ENCODE measurements at regions not wholly inside any gene's neighbourhood (a gene's known extent, or its start where the extent isn't known, plus 50 kb on each side); places are given as distances from the start of the nearest gene placed in this dataset.
A peak's percentile ranks its signal among the peaks of the same experiment; 100 is the strongest.
"Not testable (repeated sequence)": the region's sequence is repeated elsewhere in the genome, so short reads cannot be mapped to it uniquely, and the experiment has no call there.

DNA sequence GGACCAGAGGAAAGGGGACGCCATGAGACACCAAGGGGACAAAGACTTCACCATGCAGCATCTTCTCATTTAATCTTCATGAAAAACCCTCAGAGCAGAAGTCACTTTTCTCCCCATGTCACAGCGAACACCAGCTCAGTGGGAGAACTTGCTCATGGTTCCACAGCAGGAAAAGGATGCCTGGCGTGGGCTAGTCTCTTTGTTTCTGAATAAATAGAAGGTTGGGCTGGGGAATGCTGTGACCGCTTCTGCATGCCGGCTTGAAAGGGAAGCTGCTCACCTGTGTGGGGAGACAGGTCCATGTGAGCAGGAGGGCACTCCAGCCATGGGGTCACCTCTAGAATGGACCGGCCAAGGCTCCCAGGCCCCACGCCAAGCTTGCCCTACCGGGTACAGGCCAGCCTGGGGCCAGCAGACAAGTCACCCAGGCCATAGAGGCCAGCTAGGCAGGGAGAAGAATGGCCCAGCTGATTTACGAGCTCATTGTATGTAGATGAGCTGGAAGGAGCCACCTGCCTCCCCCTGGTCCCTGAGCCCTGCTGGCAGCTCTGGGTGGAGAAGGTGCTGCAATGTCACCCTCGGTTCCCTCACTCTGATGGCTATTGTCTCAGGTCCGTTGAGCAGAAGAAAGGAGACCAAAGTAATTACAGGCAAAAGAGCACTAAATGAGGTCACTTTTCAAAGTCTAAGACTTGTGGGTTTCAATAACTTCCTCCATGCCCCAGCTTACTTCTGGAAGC lies 82.0 kb upstream of the PDZD8 start:
- DNase-seq: no peak

DNA sequence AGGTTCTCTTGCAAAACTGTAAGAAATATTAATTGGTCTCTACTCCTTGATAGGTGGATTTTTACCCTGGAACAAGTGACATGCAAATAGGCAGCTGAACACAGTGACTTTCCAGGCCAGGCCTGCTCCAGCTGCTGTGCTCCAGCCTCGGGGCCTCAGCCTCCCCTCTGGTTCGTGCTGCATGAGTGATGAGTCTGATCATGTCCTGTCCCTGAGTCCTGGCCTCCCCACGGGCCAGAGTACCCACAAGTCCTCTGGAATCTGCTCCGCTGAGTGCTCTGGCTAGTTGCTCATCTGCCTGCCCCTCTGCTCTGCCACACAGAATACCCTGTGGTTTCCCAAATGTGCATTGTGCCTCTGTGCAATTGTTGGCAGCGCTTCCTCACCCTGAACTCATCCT lies 80.1 kb upstream of the PDZD8 start:
- DNase-seq: no peak

DNA sequence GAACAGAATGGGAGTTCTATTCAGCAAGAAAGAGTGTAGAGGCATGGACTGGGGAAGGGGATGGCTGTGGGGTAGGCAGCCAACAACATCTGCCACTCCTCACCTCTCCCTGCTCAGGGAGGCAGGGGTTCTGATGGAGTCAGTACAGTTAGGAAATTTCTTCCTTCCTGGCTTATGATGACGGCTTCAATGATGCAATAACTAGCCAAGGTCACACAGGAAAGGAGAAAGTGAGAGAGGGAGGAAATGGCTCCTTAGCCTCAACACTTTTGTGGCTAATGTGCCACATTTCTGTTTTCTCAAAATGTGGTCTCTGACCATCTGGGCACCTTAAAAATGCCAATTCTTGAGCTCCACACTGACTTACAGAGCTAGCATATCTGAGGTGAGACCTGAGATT lies 79.3 kb upstream of the PDZD8 start:
- no peak for DNase-seq

DNA sequence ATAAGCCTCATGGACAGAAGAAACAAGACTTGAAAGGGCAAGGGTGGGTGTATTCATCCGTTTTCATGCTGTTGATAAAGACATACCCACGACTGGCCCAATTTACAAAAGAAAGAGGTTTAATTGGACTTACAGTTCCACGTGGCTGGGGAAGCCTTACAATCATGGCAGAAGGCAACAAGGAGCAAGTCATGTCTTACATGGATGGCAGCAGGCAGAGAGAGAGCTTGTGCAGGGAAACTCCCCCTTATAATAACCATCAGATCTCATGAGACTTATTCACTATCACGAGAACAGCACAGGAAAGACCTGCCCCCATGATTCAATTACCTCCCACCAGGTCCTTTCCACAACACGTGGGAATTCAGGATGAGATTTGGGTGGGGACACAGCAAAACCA lies 78.2 kb upstream of the PDZD8 start:
- not testable (repeated sequence) for DNase-seq

DNA sequence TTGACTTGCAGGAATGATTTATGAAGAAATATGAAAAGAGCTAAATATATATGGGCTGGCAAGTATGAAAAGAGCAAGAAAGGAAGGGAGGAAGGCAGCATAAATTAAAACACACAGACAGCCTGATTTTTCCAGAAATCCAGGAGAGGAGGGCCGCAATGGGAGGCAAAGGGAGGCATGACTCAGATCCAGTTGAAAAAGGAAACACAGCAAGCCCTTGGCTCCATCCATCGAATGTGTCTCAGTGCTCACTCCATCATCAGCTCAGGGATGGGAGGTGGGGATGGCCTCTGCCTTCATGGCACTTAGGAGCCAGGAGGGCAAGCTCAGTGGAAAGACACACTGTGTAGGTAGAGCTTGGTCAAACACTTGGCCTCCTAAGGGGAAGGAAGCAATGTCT lies 75.7 kb upstream of the PDZD8 start:
- DNase-seq: no peak

DNA sequence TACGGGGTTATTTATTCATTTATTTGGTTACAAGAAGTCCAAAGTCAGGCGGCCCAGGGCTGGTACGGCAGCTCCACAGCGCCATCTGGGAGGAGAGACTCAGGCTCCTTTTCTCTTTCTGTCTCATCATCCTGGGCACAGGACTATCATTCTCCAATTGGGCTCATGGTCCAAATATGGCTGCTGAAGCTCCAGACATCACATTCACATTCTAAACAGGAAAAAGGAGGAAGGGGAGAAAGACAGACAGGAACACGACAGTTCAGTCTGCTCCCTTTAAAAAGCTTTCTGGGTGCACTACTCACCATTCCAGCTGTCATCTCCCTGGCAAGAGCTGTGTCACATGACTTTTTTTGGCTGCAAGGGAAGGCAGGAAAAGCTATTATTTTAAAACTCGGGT lies 74.4 kb upstream of the PDZD8 start:
- no peak for DNase-seq

DNA sequence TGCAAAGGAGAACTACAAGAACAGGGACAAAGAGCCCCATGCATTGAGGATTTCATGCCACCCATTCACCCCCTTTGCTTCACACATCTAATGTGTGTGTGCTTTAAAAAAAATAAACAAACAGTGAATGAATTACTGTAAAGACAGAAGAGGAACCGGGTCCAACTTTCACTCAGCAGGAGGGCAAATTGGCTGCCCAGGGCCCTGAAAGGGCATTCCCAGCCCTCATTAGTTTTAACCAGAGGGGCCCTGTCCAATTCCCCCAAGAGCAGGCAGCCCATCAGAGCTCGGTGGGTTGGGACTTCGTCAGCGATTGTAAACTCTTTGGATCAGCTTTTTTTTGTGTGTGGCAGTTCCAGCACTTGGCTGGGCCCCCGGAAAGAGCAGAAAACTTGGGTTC lies 73.6 kb upstream of the PDZD8 start:
- no peak for DNase-seq

DNA sequence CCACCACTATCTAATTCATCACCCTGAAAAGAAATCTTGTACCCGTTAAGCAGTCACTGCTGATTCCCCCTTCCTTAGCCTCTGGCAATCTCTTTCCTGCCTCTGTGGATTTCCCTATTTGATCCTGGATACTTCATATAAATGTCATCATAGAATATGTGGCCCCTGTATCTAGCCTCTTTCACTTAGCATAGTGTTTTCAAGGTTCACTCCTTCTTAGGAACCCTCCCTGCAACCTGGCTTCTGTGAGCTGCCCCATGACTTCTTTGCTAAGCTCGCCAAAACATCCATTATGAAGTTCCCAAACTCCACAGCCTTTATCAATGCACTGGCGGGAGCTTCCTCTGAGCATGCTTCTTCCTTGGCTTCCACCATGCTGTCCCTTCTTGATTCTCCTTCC lies 70.8 kb upstream of the PDZD8 start:
- DNase-seq: no peak

DNA sequence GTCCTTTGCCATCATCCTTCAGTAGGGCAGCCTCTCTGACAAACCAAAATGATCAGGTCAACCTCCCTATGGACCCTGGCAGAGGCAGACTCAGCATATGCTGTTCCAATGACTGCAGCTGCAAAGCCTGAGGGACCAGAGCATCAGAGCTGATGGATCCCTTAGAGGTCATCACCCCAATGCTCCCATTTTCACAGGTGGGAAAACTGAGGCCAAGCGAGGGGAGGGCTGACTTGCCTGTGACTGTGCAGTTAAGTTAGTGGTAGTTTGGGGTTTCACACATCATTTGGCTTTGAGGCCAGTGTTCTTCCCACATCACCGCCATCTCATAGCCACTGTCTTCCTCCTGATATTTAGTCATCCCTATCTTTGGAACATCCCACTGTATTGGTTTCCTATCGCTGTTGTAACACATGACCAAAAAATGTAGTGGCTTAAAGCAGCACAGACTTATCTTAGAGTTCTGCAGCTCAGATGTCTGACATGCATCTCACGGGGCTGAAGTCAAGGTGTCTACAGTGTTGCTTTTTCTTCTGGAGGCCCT lies 69.3 kb upstream of the PDZD8 start:
- DNase-seq: no peak

DNA sequence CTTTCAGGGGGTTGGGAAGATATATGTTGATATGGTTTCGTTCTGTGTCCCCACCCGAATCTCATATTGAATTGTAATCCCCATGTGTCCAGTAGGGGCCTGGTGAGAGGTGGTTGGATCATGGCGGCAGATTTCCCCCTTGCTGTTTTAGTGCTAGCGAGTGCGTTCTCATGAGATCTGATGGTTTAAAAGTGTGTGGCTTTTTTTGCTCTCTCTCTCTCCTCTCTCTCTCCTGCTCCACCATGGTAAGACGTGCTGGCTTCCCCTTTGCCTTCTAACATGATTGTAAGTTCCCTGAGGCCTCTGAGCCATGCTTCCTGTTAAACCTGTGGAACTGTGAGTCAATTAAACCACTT lies 68.4 kb upstream of the PDZD8 start:
- DNase-seq: no peak

DNA sequence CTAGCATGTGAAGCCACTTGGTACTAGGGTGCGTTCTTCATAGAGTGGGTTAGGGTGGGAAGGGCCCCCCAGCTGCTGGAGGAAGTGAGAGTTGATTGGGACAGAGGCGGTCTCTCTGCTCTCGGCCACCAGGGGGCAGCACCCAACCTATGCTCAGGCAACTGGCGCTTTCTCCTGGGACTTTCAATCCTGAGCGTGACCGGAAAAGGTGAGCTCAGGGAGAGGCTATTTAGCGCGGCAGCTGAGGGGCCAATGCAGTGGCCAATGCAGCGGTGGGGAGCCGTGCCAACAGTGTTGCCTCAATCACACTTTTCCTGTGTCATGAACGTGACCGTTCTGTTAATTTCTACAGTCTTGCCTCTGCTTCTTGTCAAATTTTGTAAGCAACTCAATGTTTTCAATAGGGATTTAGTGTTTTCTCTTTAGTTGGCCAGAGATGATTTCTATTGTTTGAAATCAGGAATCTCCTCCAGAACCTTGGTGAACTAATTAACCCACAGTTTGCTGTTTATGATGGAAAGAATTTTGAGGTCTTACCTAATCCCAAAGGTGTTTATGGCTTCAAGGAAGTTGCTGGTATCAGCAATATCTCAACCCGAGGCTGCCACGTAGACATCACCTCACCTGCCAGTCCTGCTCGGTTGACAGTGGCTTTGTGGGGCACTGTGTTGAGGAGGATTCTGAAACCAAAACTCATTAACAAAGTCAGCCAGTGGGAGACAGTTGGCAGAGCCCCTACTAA lies 67.9 kb upstream of the PDZD8 start:
- DNase-seq: peak; percentile 41

DNA sequence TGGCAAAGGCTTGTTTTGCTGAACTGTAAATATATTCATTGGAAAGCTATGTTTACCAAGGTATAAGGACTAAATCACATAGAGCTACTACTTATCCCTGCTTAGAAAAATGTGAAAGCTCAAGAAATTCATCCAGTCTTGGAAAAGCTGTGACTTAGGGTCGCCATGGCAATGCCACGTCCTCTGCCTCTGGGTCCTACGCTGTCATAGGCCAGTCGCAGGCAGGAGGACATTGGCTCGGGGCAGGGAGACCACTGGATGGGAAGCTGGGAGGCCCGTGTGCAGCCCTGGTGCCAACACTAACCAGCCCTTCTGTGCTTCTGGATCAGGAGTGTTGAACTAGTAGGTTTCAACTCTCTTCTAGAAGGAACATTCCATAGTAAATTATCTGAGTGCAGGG lies 67.3 kb upstream of the PDZD8 start:
- DNase-seq: no peak

DNA sequence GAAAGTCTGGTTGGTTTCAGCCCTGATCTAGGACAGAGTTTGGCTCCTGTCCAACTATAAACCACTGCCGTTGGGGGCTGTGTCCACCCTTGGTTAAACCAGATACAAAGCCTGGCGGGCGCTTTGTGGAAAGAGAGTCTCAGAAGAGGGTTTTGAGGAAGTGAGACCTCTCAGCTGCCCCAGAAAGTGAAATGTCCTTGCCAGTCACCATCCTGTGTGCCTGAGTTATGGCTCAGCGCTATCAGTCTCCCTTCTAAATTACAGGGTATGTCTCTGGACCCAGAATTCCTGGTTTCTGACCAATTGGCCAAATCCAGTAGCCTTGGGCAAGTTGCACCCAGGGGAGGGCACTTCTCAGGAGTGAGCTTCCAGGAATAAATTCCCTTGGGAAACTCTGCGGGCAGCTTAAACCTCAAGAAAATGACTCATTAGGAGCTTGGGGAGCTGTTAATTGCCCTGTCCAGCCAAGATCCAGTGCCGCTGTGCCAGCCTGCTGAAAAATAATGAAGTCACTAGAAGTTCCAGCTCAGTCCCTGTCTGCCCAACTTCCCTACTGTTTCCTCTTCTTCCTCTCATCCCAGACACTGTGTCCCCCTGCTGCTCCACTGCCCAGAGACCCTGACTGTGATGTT lies 66.7 kb upstream of the PDZD8 start:
- DNase-seq: no peak

DNA sequence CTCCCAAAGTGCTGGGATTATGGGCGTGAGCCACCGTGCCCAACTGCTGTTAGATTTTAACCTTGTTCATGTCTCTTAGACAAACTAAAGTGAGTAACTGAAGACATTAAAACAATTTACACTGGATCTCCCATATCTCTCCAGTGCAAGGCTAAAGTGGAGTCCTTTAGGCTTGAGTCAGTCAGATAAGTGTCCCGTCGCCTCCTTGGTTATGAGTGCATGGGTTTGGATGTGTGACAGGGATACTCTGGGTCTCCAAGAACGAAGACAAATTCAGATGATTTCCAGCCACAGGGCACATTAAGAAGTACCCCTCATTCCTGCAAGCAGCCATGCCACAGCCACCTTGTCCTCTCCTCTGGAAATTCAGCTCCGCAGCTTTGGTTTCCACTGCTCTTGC lies 66.1 kb upstream of the PDZD8 start:
- DNase-seq: no peak

DNA sequence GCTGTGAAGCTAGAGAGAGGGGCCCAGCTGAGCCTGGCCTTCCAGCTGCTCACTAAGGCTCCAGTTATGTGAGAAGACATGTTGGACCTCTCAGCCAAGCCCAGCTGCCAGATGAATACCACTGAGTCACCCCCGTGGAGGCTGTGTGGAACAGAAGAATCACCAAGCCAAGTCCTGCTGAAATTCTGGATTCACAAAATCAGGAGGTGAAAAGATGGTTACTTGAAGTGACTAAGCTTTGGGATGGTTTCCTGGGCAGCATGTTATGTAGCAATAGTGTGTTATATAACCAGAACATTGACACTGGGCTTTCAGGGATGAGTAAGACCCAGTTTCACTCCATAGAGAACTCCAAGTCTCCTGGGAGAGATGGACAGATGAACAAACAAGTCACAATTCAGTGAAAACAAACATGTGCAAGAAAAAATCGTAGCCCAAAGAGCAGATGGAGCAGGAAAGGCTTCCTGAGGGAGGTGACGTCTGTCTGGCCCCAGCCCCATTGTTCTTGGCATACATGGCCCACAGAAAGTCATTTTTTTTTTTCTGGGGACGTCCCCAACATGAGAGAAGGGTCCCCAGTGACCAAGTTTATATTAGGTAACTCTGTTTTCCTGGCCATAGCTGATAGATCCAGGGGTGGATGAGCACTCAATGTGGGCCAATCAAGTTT lies 64.1 kb upstream of the PDZD8 start:
- no peak for DNase-seq

DNA sequence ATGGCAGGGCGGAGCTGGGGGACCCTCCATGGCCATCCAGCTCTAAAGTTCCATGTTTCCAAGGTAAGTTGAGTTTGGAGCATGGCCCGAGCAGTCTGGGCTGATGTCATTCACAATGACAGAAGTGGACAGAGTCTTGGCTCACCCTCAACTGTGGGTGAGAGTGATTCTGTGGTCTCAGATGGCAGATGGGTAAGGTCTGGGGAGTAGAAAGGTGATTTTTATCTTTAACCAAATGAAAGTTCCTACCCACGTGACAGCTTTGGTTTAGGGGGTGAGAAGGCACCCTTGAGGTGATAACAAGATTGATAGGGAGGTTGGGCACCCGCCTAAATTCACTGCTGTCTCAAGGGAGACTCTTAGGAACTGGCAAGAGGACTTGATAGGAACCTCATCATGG lies 57.6 kb upstream of the PDZD8 start:
- DNase-seq: no peak

DNA sequence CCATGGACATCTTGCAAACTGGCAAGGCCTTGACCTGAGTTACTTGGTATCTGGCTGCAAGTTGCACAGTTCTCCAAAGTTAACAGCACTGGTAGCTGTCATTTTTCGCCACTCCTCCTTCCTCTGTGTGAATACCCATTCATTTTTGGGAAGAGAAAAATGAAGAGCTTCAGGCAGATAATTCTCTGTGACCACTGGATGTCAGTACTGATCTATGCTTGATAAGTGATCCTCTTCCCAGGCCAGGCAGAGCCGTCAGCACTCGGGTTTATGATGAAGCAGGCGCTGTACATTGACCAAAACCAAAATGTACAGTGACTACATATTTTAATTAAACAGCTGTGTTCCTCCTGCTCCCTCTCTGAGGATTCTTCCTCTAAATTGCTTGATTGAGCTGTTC lies 55.9 kb upstream of the PDZD8 start:
- no peak for DNase-seq

DNA sequence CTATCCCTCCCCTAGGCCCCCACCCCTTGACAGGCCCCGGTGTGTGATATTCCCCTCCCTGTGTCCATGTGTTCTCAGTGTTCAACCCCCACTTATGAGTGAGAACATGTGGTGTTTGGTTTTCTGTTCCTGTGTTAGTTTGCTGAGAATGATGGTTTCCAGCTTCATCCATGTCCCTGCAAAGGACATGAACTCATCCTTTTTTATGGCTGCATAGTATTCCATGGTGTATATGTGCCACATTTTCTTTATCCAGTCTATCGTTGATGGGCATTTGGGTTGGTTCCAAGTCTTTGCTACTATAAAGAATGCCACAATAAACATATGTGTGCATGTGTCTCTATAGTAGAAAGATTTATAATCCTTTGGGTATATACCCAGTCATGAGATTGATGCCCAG lies 55.3 kb upstream of the PDZD8 start:
- DNase-seq: not testable (repeated sequence)

DNA sequence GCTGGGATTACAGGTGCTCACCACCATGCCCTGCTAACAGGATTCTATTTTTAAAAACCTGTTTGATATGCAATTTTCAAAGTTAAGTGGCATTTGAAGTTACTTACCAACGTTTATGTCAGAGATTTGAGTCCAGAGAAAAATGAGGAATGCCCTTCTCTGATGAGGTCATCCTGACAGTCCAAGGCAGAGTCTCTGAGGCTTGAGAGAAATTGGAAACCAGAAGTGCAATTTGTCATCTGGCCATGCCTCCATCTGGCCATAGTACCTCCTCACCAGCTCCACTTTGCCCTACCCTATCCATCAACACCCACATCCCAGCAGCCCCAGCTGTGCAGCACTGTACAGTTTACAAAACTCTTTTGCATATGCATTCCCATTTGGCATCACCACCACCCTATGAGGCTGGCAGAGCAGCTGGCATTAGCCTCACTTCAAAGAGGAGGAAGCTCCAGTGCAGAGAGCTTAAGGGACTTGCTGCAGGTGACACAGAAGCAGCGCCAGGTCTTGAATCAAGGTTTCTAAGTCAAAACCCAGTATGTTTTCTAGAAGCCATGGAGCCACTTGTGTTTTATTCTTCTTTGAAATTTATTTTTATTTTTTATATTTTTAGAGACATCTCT lies 54.5 kb upstream of the PDZD8 start:
- no peak for DNase-seq

DNA sequence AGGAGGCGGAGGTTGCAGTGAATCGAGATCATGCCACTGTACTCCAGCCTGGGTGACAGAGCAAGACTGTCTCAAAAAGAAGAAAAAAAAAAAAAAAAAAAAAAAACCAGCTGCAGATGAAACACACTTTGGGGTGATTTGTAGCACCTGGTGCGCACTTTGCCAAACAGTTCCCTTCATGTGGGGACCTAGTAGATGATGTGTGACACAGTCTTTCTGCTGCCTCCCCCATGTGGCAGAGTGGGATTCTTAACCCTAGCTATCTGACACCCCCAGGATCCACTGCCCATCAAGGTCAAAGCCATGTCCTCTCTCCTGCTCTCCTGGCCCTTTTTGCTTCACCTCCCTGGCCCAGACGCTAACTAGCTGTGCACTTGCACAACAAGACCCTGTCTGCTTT lies 52.1 kb upstream of the PDZD8 start:
- DNase-seq: no peak

DNA sequence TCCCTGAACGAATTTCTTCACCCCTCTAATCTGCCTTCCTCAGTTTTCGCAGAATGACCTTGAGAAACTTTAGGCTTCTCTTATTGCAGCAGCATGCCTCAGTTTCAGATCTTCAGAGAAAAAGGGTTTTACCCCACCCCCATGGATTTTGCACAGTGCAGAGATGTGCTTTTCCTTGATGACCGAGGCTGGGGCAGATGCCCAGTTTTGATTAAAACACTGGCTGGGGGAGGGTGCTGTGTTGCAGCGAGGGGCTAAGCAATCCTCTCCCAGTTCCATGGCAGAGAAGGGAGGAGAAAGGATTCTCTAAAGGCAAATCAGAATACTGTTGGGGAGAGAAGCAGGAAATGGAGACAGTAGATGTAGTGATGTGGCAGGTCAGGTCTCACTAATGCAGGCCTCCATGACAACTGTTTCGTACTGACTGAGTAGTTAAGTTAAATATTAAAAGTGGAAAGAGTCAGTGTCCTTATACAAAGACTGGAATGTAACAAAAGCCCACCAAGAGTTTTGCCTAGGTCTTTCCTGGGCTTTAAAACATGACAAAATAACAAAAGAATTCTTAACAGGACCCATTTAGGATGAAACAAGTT lies 50.8 kb upstream of the PDZD8 start:
- no peak for DNase-seq

DNA sequence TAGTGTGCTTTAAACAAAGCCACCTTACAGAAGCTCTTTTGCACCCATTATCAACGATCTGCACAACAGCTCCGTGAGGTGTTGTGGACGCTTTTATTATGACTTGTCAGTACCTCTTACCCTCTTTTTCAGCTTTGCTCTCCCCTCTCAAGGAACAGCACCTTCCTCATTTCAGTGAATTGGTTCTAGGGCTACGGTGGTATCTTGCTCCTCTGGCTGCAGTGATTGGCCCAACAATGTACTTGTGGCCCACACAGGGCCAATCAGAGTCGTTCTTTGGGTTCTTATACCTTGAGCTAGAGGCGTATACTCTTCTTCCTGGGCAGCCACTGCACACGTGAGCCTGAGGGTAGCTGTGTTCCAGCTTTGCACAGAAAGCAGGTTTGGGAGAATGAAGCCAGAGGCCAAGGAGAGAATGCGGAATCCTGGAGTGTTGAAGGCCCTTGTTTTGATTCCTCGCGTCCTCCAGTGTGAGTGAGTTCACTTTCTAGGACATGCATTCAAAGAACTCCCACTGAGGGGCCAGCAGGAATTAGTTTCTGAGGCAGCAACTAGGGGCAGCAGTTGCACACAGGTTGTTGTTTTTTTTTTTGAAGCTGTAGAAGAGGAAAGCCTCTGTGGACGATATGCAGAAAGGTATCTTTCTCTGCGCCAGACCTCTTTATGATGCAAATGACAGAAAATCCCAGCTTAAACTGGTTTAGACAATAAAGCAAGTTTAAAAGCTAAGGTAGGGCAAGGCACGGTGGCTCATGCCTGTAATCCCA lies 49.8 kb upstream of the PDZD8 start:
- no peak for DNase-seq

Data from activated naive CD4-positive, alpha-beta T cell treated with anti-CD3 and anti-CD28 coated beads, Interleukin-2, amount 50 U/mL, for 16 hours (primary cell).